Activated effector memory CD4-positive, alpha-beta T cell treated with Interleukin-2 at 50 U/mL for 16 hours (primary cell): ENCODE measurements at regions not wholly inside any gene's neighbourhood (a gene's known extent, or its start where the extent isn't known, plus 50 kb on each side); places are given as distances from the start of the nearest gene placed in this dataset.
"Not testable (repeated sequence)": the region's sequence is repeated elsewhere in the genome, so short reads cannot be mapped to it uniquely, and the experiment has no call there.

Experiments used
- DNase-seq: peaks from one replicate; pipeline ENCODE4 v3.0.0-alpha.2; 2020

- DNase-seq, result no peak
Observed at GRCh38 chr4:164617911-164618310, 136.0 kb upstream of the SMIM31 start.

GRCh38 chr4:164621886-164622521 is 131.9 kb upstream of the SMIM31 start:
- DNase-seq, result no peak

- no peak for DNase-seq
Observed at GRCh38 chr4:164623099-164623498, 130.8 kb upstream of the SMIM31 start.

- DNase-seq, result no peak
Observed at GRCh38 chr4:164639001-164639400, 114.9 kb upstream of the SMIM31 start.

GRCh38 chr4:164648151-164648848 is 105.6 kb upstream of the SMIM31 start:
- no peak for DNase-seq

- no peak for DNase-seq
Observed at GRCh38 chr4:164648849-164649212, 105.1 kb upstream of the SMIM31 start.

GRCh38 chr4:164659765-164660164 is 94.2 kb upstream of the SMIM31 start:
- no peak for DNase-seq

GRCh38 chr4:164676152-164676551 is 77.8 kb upstream of the SMIM31 start:
- DNase-seq, result not testable (repeated sequence)

GRCh38 chr4:164683040-164683439 is 70.9 kb upstream of the SMIM31 start:
- no peak for DNase-seq

GRCh38 chr4:164695650-164696049 is 58.3 kb upstream of the SMIM31 start:
- DNase-seq, result no peak

- no peak for DNase-seq
Observed at GRCh38 chr4:164700471-164700870, 53.5 kb upstream of the SMIM31 start.

GRCh38 chr4:164701665-164702064 is 52.3 kb upstream of the SMIM31 start:
- DNase-seq, result no peak
